ENCODE measurements at regions not wholly inside any gene's neighbourhood (a gene's known extent, or its start where the extent isn't known, plus 50 kb on each side); places are given as distances from the start of the nearest gene placed in this dataset.

GRCh38 chr21:27146268-27146667 lies 179.4 kb upstream of the ADAMTS5 start:
- peaks cover 3% of the 10 kb centered on the region for H3K9me3 Mint-ChIP-seq (ENCODE audit: low read depth, unreplicated experiment)
- no TSS peak for BruUV-seq (replicated peaks)
- DNase-seq: no peak
- no peak overlapping the region for H3K27ac Mint-ChIP-seq (ENCODE audit: unreplicated experiment)
- intact Hi-C loops (cut with micrococcal nuclease; ENCODE audit: unreplicated experiment): no loop called here
- no peak for TF ChIP-seq CTCF (IDR thresholded peaks at IDR 0.05; ENCODE audit: unreplicated experiment)
- H3K27me3 Mint-ChIP-seq (ENCODE audit: unreplicated experiment): no peaks in the 10 kb centered on the region
- no peaks in the 10 kb centered on the region for H3K4me1 Mint-ChIP-seq (ENCODE audit: low read depth, unreplicated experiment)
- CTCF ChIA-PET: no interaction called here
- no peaks in the 10 kb centered on the region for H3K36me3 Mint-ChIP-seq (ENCODE audit: insufficient read depth, unreplicated experiment)
- H3K4me3 Mint-ChIP-seq (ENCODE audit: low read depth, unreplicated experiment): no peak overlapping the region

GRCh38 chr21:27145134-27145798 lies 178.4 kb upstream of the ADAMTS5 start:
- CTCF ChIA-PET: no interaction called here
- H3K4me3 Mint-ChIP-seq (ENCODE audit: low read depth, unreplicated experiment): no peak overlapping the region
- H3K36me3 Mint-ChIP-seq (ENCODE audit: insufficient read depth, unreplicated experiment): no peaks in the 10 kb centered on the region
- BruUV-seq (replicated peaks): no TSS peak
- intact Hi-C loops (cut with micrococcal nuclease; ENCODE audit: unreplicated experiment): no loop called here
- H3K4me1 Mint-ChIP-seq (ENCODE audit: low read depth, unreplicated experiment): no peaks in the 10 kb centered on the region
- peaks cover 3% of the 10 kb centered on the region for H3K9me3 Mint-ChIP-seq (ENCODE audit: low read depth, unreplicated experiment)
- H3K27ac Mint-ChIP-seq (ENCODE audit: unreplicated experiment): no peak overlapping the region
- no peaks in the 10 kb centered on the region for H3K27me3 Mint-ChIP-seq (ENCODE audit: unreplicated experiment)
- DNase-seq: no peak
- no peak for TF ChIP-seq CTCF (IDR thresholded peaks at IDR 0.05; ENCODE audit: unreplicated experiment)

- no peak for DNase-seq
- CTCF ChIA-PET: no interaction called here
- BruUV-seq (replicated peaks): no TSS peak
- Mint-ChIP-seq H3K27me3 (ENCODE audit: unreplicated experiment) (no peaks in the 10 kb centered on the region), H3K9me3 (ENCODE audit: low read depth, unreplicated experiment) (peaks cover 3% of the 10 kb centered on the region), H3K4me3 (ENCODE audit: low read depth, unreplicated experiment) (no peak overlapping the region), H3K4me1 (ENCODE audit: low read depth, unreplicated experiment) (no peaks in the 10 kb centered on the region), H3K27ac (ENCODE audit: unreplicated experiment) (no peak overlapping the region), H3K36me3 (ENCODE audit: insufficient read depth, unreplicated experiment) (no peaks in the 10 kb centered on the region)
- intact Hi-C loops (cut with micrococcal nuclease; ENCODE audit: unreplicated experiment): no loop called here
- TF ChIP-seq CTCF (IDR thresholded peaks at IDR 0.05; ENCODE audit: unreplicated experiment): no peak
These were observed 176.6 kb upstream of the ADAMTS5 start for GRCh38 chr21:27143476-27143875.

GRCh38 chr21:27139526-27139925 lies 172.6 kb upstream of the ADAMTS5 start:
- intact Hi-C loops (cut with micrococcal nuclease; ENCODE audit: unreplicated experiment): no loop called here
- no peaks in the 10 kb centered on the region for H3K9me3 Mint-ChIP-seq (ENCODE audit: low read depth, unreplicated experiment)
- H3K27me3 Mint-ChIP-seq (ENCODE audit: unreplicated experiment): no peaks in the 10 kb centered on the region
- H3K4me1 Mint-ChIP-seq (ENCODE audit: low read depth, unreplicated experiment): no peaks in the 10 kb centered on the region
- H3K27ac Mint-ChIP-seq (ENCODE audit: unreplicated experiment): no peak overlapping the region
- H3K4me3 Mint-ChIP-seq (ENCODE audit: low read depth, unreplicated experiment): no peak overlapping the region
- no peak for TF ChIP-seq CTCF (IDR thresholded peaks at IDR 0.05; ENCODE audit: unreplicated experiment)
- no TSS peak for BruUV-seq (replicated peaks)
- CTCF ChIA-PET: no interaction called here
- no peaks in the 10 kb centered on the region for H3K36me3 Mint-ChIP-seq (ENCODE audit: insufficient read depth, unreplicated experiment)
- DNase-seq: no peak
